ENCODE measurements at regions not wholly inside any gene's neighbourhood (a gene's known extent, or its start where the extent isn't known, plus 50 kb on each side); places are given as distances from the start of the nearest gene placed in this dataset.

- Mint-ChIP-seq H3K27ac (no peak overlapping the region), H3K9me3 (peaks cover 55% of the 10 kb centered on the region), H3K4me3 (ENCODE audit: low read depth) (no peak overlapping the region), H3K4me1 (ENCODE audit: low read depth) (no peaks in the 10 kb centered on the region), H3K27me3 (ENCODE audit: low read depth) (no peaks in the 10 kb centered on the region), H3K36me3 (ENCODE audit: low read depth) (no peaks in the 10 kb centered on the region)
- DNase-seq (ENCODE audit: low spot score) = no peak
- intact Hi-C loops (cut with micrococcal nuclease) = no loop called here
Measured at GRCh38 chr5:27353540-27353939, 315.2 kb upstream of the CDH9 start.

- H3K27ac Mint-ChIP-seq = no peak overlapping the region
- no peak for DNase-seq (ENCODE audit: low spot score)
- H3K4me3 Mint-ChIP-seq (ENCODE audit: low read depth) = no peak overlapping the region
- intact Hi-C loops (cut with micrococcal nuclease) = no loop called here
- H3K9me3 Mint-ChIP-seq = peaks cover 36% of the 10 kb centered on the region
- no peaks in the 10 kb centered on the region for H3K27me3 Mint-ChIP-seq (ENCODE audit: low read depth)
- no peaks in the 10 kb centered on the region for H3K4me1 Mint-ChIP-seq (ENCODE audit: low read depth)
- no peaks in the 10 kb centered on the region for H3K36me3 Mint-ChIP-seq (ENCODE audit: low read depth)
Measured at GRCh38 chr5:27341342-27341741, 303.0 kb upstream of the CDH9 start.

- no peaks in the 10 kb centered on the region for H3K36me3 Mint-ChIP-seq (ENCODE audit: low read depth)
- peaks cover 26% of the 10 kb centered on the region for H3K9me3 Mint-ChIP-seq
- no peak overlapping the region for H3K4me3 Mint-ChIP-seq (ENCODE audit: low read depth)
- no peak overlapping the region for H3K27ac Mint-ChIP-seq
- intact Hi-C loops (cut with micrococcal nuclease) = no loop called here
- no peaks in the 10 kb centered on the region for H3K27me3 Mint-ChIP-seq (ENCODE audit: low read depth)
- H3K4me1 Mint-ChIP-seq (ENCODE audit: low read depth) = no peaks in the 10 kb centered on the region
- DNase-seq (ENCODE audit: low spot score) = no peak
Measured at GRCh38 chr5:27336817-27337216, 298.4 kb upstream of the CDH9 start.

- Mint-ChIP-seq H3K27me3 (ENCODE audit: low read depth) (no peaks in the 10 kb centered on the region), H3K9me3 (peaks cover 41% of the 10 kb centered on the region), H3K27ac (no peak overlapping the region), H3K4me3 (ENCODE audit: low read depth) (no peak overlapping the region), H3K36me3 (ENCODE audit: low read depth) (no peaks in the 10 kb centered on the region), H3K4me1 (ENCODE audit: low read depth) (no peaks in the 10 kb centered on the region)
- intact Hi-C loops (cut with micrococcal nuclease) = no loop called here
- DNase-seq (ENCODE audit: low spot score) = no peak
Measured at GRCh38 chr5:27328480-27328879, 290.1 kb upstream of the CDH9 start.

- H3K27me3 Mint-ChIP-seq (ENCODE audit: low read depth) = no peaks in the 10 kb centered on the region
- H3K27ac Mint-ChIP-seq = no peak overlapping the region
- no peak overlapping the region for H3K4me3 Mint-ChIP-seq (ENCODE audit: low read depth)
- H3K36me3 Mint-ChIP-seq (ENCODE audit: low read depth) = no peaks in the 10 kb centered on the region
- DNase-seq (ENCODE audit: low spot score) = no peak
- intact Hi-C loops (cut with micrococcal nuclease) = no loop called here
- H3K9me3 Mint-ChIP-seq = peaks cover 36% of the 10 kb centered on the region
- no peaks in the 10 kb centered on the region for H3K4me1 Mint-ChIP-seq (ENCODE audit: low read depth)
Measured at GRCh38 chr5:27325513-27325912, 287.1 kb upstream of the CDH9 start.

- H3K4me1 Mint-ChIP-seq (ENCODE audit: low read depth) = no peaks in the 10 kb centered on the region
- H3K9me3 Mint-ChIP-seq = peaks cover 43% of the 10 kb centered on the region
- H3K27ac Mint-ChIP-seq = no peak overlapping the region
- intact Hi-C loops (cut with micrococcal nuclease) = no loop called here
- H3K4me3 Mint-ChIP-seq (ENCODE audit: low read depth) = no peak overlapping the region
- no peaks in the 10 kb centered on the region for H3K27me3 Mint-ChIP-seq (ENCODE audit: low read depth)
- H3K36me3 Mint-ChIP-seq (ENCODE audit: low read depth) = no peaks in the 10 kb centered on the region
- no peak for DNase-seq (ENCODE audit: low spot score)
Measured at GRCh38 chr5:27318701-27319100, 280.3 kb upstream of the CDH9 start.

- no peak overlapping the region for H3K27ac Mint-ChIP-seq
- no peak for DNase-seq (ENCODE audit: low spot score)
- no peak overlapping the region for H3K4me3 Mint-ChIP-seq (ENCODE audit: low read depth)
- peaks cover 41% of the 10 kb centered on the region for H3K9me3 Mint-ChIP-seq
- H3K27me3 Mint-ChIP-seq (ENCODE audit: low read depth) = no peaks in the 10 kb centered on the region
- intact Hi-C loops (cut with micrococcal nuclease) = no loop called here
- H3K4me1 Mint-ChIP-seq (ENCODE audit: low read depth) = no peaks in the 10 kb centered on the region
- no peaks in the 10 kb centered on the region for H3K36me3 Mint-ChIP-seq (ENCODE audit: low read depth)
Measured at GRCh38 chr5:27316271-27316650, 277.9 kb upstream of the CDH9 start.

- no peak overlapping the region for H3K27ac Mint-ChIP-seq
- no peaks in the 10 kb centered on the region for H3K4me1 Mint-ChIP-seq (ENCODE audit: low read depth)
- H3K27me3 Mint-ChIP-seq (ENCODE audit: low read depth) = no peaks in the 10 kb centered on the region
- intact Hi-C loops (cut with micrococcal nuclease) = no loop called here
- no peak overlapping the region for H3K4me3 Mint-ChIP-seq (ENCODE audit: low read depth)
- DNase-seq (ENCODE audit: low spot score) = no peak
- H3K36me3 Mint-ChIP-seq (ENCODE audit: low read depth) = no peaks in the 10 kb centered on the region
- peaks cover 44% of the 10 kb centered on the region for H3K9me3 Mint-ChIP-seq
Measured at GRCh38 chr5:27315363-27316270, 277.2 kb upstream of the CDH9 start.

GRCh38 chr5:27313549-27313948 is 275.2 kb upstream of the CDH9 start:
- H3K4me3 Mint-ChIP-seq (ENCODE audit: low read depth) = no peak overlapping the region
- no peak for DNase-seq (ENCODE audit: low spot score)
- no peak overlapping the region for H3K27ac Mint-ChIP-seq
- H3K4me1 Mint-ChIP-seq (ENCODE audit: low read depth) = no peaks in the 10 kb centered on the region
- peaks cover 29% of the 10 kb centered on the region for H3K9me3 Mint-ChIP-seq
- H3K36me3 Mint-ChIP-seq (ENCODE audit: low read depth) = no peaks in the 10 kb centered on the region
- H3K27me3 Mint-ChIP-seq (ENCODE audit: low read depth) = no peaks in the 10 kb centered on the region
- intact Hi-C loops (cut with micrococcal nuclease) = no loop called here

GRCh38 chr5:27312291-27312893 is 274.0 kb upstream of the CDH9 start:
- Mint-ChIP-seq H3K36me3 (ENCODE audit: low read depth) (no peaks in the 10 kb centered on the region), H3K27ac (no peak overlapping the region), H3K9me3 (peaks cover 35% of the 10 kb centered on the region), H3K4me3 (ENCODE audit: low read depth) (no peak overlapping the region), H3K27me3 (ENCODE audit: low read depth) (no peaks in the 10 kb centered on the region), H3K4me1 (ENCODE audit: low read depth) (no peaks in the 10 kb centered on the region)
- intact Hi-C loops (cut with micrococcal nuclease) = no loop called here
- no peak for DNase-seq (ENCODE audit: low spot score)

GRCh38 chr5:27311544-27311943 is 273.2 kb upstream of the CDH9 start:
- no peaks in the 10 kb centered on the region for H3K4me1 Mint-ChIP-seq (ENCODE audit: low read depth)
- intact Hi-C loops (cut with micrococcal nuclease) = no loop called here
- H3K36me3 Mint-ChIP-seq (ENCODE audit: low read depth) = no peaks in the 10 kb centered on the region
- H3K4me3 Mint-ChIP-seq (ENCODE audit: low read depth) = no peak overlapping the region
- no peak for DNase-seq (ENCODE audit: low spot score)
- no peaks in the 10 kb centered on the region for H3K27me3 Mint-ChIP-seq (ENCODE audit: low read depth)
- H3K27ac Mint-ChIP-seq = no peak overlapping the region
- peaks cover 34% of the 10 kb centered on the region for H3K9me3 Mint-ChIP-seq

- intact Hi-C loops (cut with micrococcal nuclease) = no loop called here
- Mint-ChIP-seq H3K27me3 (ENCODE audit: low read depth) (no peaks in the 10 kb centered on the region), H3K36me3 (ENCODE audit: low read depth) (no peaks in the 10 kb centered on the region), H3K27ac (no peak overlapping the region), H3K9me3 (peaks cover 23% of the 10 kb centered on the region), H3K4me1 (ENCODE audit: low read depth) (no peaks in the 10 kb centered on the region), H3K4me3 (ENCODE audit: low read depth) (no peak overlapping the region)
- no peak for DNase-seq (ENCODE audit: low spot score)
Measured at GRCh38 chr5:27308153-27308552, 269.8 kb upstream of the CDH9 start.

GRCh38 chr5:27290172-27290571 is 251.8 kb upstream of the CDH9 start:
- H3K27me3 Mint-ChIP-seq (ENCODE audit: low read depth) = no peaks in the 10 kb centered on the region
- H3K4me1 Mint-ChIP-seq (ENCODE audit: low read depth) = no peaks in the 10 kb centered on the region
- no peak overlapping the region for H3K4me3 Mint-ChIP-seq (ENCODE audit: low read depth)
- no peak overlapping the region for H3K27ac Mint-ChIP-seq
- intact Hi-C loops (cut with micrococcal nuclease) = no loop called here
- no peak for DNase-seq (ENCODE audit: low spot score)
- no peaks in the 10 kb centered on the region for H3K36me3 Mint-ChIP-seq (ENCODE audit: low read depth)
- H3K9me3 Mint-ChIP-seq = peaks cover 41% of the 10 kb centered on the region
